ENCODE measurements at regions not wholly inside any gene's neighbourhood (a gene's known extent, or its start where the extent isn't known, plus 50 kb on each side); places are given as distances from the start of the nearest gene placed in this dataset.

- TF ChIP-seq CTCF (IDR thresholded peaks at IDR 0.05; ENCODE audit: low read depth, low read length, poor library complexity, severe bottlenecking), result no peak
- TF ChIP-seq EZH2phosphoT487 (IDR thresholded peaks at IDR 0.05; ENCODE audit: borderline replicate concordance, low read length), result no peak
These were observed 111.3 kb upstream of the LHX1 start for GRCh38 chr17:36825951-36826350.
